ENCODE measurements at regions not wholly inside any gene's neighbourhood (a gene's known extent, or its start where the extent isn't known, plus 50 kb on each side); places are given as distances from the start of the nearest gene placed in this dataset.

DNA sequence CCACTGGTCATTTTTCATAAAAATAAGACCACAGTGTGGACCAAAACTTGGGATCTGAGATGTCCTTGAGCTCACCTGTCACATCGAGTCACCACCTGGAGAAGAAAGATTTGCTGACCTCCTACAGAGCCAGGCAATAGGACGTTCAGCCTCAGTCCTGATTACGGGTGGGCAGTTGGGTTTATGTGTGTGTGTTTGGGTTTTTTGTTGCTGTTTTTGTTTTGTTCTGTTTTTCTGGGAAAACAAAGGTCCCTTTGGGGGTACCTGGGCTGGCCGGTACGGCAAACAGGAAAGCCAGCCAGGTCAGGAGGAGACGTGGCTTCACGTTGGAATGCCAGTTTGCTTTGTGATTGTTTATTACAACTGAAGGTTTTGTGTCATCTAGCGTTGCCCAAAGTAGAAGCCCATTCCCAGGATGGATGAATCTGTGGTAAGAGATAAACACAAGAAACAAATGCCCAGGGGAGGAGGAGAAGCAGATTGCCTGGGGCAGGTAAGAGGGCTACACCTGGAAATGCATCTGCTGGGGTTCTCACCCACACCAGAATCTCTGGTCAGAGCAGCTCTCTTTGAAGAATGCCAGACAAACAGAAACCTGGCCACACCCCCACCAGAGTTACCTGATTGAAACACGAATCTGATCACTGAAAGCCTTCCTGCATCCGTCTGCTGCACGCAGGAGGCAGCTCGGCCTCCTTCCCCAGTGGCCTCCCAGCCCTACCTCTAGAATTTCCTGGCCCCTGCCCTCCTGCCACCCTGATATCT lies 100.1 kb upstream of the DIO3 start:
- Histone ChIP-seq H3K4me1 (ENCODE audit: control insufficient read depth, insufficient read depth, low read length) (no peaks in the 10 kb centered on the region), H3K4me3 (ENCODE audit: low read depth in 2 of 2, low read length in 2 of 2) (no peak overlapping the region), H3K27ac (ENCODE audit: low read length) (no peak overlapping the region), H3K27me3 (ENCODE audit: control insufficient read depth, insufficient read depth, low read length) (no peaks in the 10 kb centered on the region), H3K36me3 (ENCODE audit: control insufficient read depth, insufficient read depth, low read length) (no peaks in the 10 kb centered on the region), H3K9me3 (ENCODE audit: control insufficient read depth, insufficient read depth, low read depth, low read length) (no peaks in the 10 kb centered on the region)
- no peak for DNase-seq (ENCODE audit: low read depth, low spot score)
- BruUV-seq (replicated peaks), result no TSS peak
- intact Hi-C loops (cut with micrococcal nuclease; ENCODE audit: unreplicated experiment), result no loop called here
- no peak for ATAC-seq
- TF ChIP-seq, protein P1, sequence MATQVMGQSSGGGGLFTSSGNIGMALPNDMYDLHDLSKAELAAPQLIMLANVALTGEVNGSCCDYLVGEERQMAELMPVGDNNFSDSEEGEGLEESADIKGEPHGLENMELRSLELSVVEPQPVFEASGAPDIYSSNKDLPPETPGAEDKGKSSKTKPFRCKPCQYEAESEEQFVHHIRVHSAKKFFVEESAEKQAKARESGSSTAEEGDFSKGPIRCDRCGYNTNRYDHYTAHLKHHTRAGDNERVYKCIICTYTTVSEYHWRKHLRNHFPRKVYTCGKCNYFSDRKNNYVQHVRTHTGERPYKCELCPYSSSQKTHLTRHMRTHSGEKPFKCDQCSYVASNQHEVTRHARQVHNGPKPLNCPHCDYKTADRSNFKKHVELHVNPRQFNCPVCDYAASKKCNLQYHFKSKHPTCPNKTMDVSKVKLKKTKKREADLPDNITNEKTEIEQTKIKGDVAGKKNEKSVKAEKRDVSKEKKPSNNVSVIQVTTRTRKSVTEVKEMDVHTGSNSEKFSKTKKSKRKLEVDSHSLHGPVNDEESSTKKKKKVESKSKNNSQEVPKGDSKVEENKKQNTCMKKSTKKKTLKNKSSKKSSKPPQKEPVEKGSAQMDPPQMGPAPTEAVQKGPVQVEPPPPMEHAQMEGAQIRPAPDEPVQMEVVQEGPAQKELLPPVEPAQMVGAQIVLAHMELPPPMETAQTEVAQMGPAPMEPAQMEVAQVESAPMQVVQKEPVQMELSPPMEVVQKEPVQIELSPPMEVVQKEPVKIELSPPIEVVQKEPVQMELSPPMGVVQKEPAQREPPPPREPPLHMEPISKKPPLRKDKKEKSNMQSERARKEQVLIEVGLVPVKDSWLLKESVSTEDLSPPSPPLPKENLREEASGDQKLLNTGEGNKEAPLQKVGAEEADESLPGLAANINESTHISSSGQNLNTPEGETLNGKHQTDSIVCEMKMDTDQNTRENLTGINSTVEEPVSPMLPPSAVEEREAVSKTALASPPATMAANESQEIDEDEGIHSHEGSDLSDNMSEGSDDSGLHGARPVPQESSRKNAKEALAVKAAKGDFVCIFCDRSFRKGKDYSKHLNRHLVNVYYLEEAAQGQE (IDR thresholded peaks at IDR 0.05; ENCODE audit: insufficient read depth in 1 of 2, low read depth in 2 of 2, low read length in 1 of 2), result no peak
- TF ChIP-seq, protein P2, sequence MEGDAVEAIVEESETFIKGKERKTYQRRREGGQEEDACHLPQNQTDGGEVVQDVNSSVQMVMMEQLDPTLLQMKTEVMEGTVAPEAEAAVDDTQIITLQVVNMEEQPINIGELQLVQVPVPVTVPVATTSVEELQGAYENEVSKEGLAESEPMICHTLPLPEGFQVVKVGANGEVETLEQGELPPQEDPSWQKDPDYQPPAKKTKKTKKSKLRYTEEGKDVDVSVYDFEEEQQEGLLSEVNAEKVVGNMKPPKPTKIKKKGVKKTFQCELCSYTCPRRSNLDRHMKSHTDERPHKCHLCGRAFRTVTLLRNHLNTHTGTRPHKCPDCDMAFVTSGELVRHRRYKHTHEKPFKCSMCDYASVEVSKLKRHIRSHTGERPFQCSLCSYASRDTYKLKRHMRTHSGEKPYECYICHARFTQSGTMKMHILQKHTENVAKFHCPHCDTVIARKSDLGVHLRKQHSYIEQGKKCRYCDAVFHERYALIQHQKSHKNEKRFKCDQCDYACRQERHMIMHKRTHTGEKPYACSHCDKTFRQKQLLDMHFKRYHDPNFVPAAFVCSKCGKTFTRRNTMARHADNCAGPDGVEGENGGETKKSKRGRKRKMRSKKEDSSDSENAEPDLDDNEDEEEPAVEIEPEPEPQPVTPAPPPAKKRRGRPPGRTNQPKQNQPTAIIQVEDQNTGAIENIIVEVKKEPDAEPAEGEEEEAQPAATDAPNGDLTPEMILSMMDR (IDR thresholded peaks at IDR 0.05), result no peak
- no peak for TF ChIP-seq SIN3A (IDR thresholded peaks at IDR 0.05; ENCODE audit: borderline replicate concordance, insufficient read depth, low read depth, low read length)
- no peak for TF ChIP-seq POLR2AphosphoS5 (IDR thresholded peaks at IDR 0.05; ENCODE audit: low read depth, low read length)
- ChIA-PET CTCF (no interaction called here), POLR2A (no interaction called here)
- in situ Hi-C loops (cut with HindIII; ENCODE audit: low pct_unique_long_range_greater_than_20kb, low sequenced_read_pairs), result no loop called here

DNA sequence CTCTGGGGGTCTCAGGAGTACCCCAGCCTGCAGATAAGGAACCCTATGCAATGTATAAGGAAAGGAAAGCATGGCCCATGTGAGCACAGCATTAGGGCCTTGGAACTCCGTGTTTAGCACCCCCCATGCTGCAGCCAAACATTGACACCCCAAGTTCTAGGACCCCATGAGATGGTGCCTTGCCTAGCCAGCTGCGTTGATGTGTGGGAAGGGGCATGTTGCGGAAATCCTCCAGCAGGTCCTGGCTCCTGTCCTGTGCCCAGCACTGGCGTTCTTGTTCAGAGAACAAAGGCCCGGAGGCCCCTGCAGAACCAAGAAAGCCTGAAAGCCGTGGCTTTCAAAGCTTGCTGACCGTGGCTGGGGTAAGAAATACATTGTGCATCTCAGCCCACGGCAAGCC lies 99.4 kb upstream of the DIO3 start:
- CTCF ChIA-PET, result no interaction called here
- intact Hi-C loops (cut with micrococcal nuclease; ENCODE audit: unreplicated experiment), result no loop called here
- BruUV-seq (replicated peaks), result no TSS peak

More for the DNA sequence above, 99.4 kb upstream of the DIO3 start:
- H3K27me3 ChIP-seq (ENCODE audit: control insufficient read depth, insufficient read depth, low read length), result no peaks in the 10 kb centered on the region
- H3K4me3 ChIP-seq (ENCODE audit: low read depth in 2 of 2, low read length in 2 of 2), result no peak overlapping the region
- no peaks in the 10 kb centered on the region for H3K36me3 ChIP-seq (ENCODE audit: control insufficient read depth, insufficient read depth, low read length)
- no peaks in the 10 kb centered on the region for H3K4me1 ChIP-seq (ENCODE audit: control insufficient read depth, insufficient read depth, low read length)
- no peak for TF ChIP-seq POLR2AphosphoS5 (IDR thresholded peaks at IDR 0.05; ENCODE audit: low read depth, low read length)
- no peak for TF ChIP-seq TCF7L2 (IDR thresholded peaks at IDR 0.05; ENCODE audit: low read depth, low read length)
- TF ChIP-seq SIN3A (IDR thresholded peaks at IDR 0.05; ENCODE audit: borderline replicate concordance, insufficient read depth, low read depth, low read length), result no peak
- TF ChIP-seq, protein P2 (IDR thresholded peaks at IDR 0.05), result no peak
- TF ChIP-seq, protein P1 (IDR thresholded peaks at IDR 0.05; ENCODE audit: insufficient read depth in 1 of 2, low read depth in 2 of 2, low read length in 1 of 2), result no peak
- in situ Hi-C loops (cut with HindIII; ENCODE audit: low pct_unique_long_range_greater_than_20kb, low sequenced_read_pairs), result no loop called here
- H3K27ac ChIP-seq (ENCODE audit: low read length), result no peak overlapping the region
- no peak for DNase-seq (ENCODE audit: low read depth, low spot score)
- POLR2A ChIA-PET, result no interaction called here
- ATAC-seq, result no peak
- H3K9me3 ChIP-seq (ENCODE audit: control insufficient read depth, insufficient read depth, low read depth, low read length), result no peaks in the 10 kb centered on the region

Measured in Panc1 (cell line).